ENCODE measurements at regions not wholly inside any gene's neighbourhood (a gene's known extent, or its start where the extent isn't known, plus 50 kb on each side); places are given as distances from the start of the nearest gene placed in this dataset.
"Not testable (repeated sequence)": the region's sequence is repeated elsewhere in the genome, so short reads cannot be mapped to it uniquely, and the experiment has no call there.

- no peak for DNase-seq (ENCODE audit: low read depth)
Measured at GRCh38 chr4:117574085-117574484, 460.2 kb upstream of the NDST3 start.

- DNase-seq (ENCODE audit: low read depth): no peak
Measured at GRCh38 chr4:117575850-117576249, 458.4 kb upstream of the NDST3 start.

GRCh38 chr4:117577686-117578311 lies 456.5 kb upstream of the NDST3 start:
- no peak for DNase-seq (ENCODE audit: low read depth)

- DNase-seq (ENCODE audit: low read depth): no peak
Measured at GRCh38 chr4:117588771-117589170, 445.5 kb upstream of the NDST3 start.

GRCh38 chr4:117596917-117597480 lies 437.3 kb upstream of the NDST3 start:
- no peak for DNase-seq (ENCODE audit: low read depth)

GRCh38 chr4:117599393-117599792 lies 434.9 kb upstream of the NDST3 start:
- DNase-seq (ENCODE audit: low read depth): not testable (repeated sequence)

GRCh38 chr4:117600936-117601335 lies 433.4 kb upstream of the NDST3 start:
- DNase-seq (ENCODE audit: low read depth): not testable (repeated sequence)

- no peak for DNase-seq (ENCODE audit: low read depth)
Measured at GRCh38 chr4:117610706-117611308, 423.5 kb upstream of the NDST3 start.

GRCh38 chr4:117621673-117622072 lies 412.6 kb upstream of the NDST3 start:
- no peak for DNase-seq (ENCODE audit: low read depth)

- DNase-seq (ENCODE audit: low read depth): no peak
Measured at GRCh38 chr4:117623326-117623725, 411.0 kb upstream of the NDST3 start.

GRCh38 chr4:117626664-117627063 lies 407.6 kb upstream of the NDST3 start:
- DNase-seq (ENCODE audit: low read depth): no peak

- no peak for DNase-seq (ENCODE audit: low read depth)
Measured at GRCh38 chr4:117634716-117635115, 399.6 kb upstream of the NDST3 start.

GRCh38 chr4:117637347-117637746 lies 396.9 kb upstream of the NDST3 start:
- DNase-seq (ENCODE audit: low read depth): no peak

GRCh38 chr4:117640836-117641235 lies 393.4 kb upstream of the NDST3 start:
- no peak for DNase-seq (ENCODE audit: low read depth)

GRCh38 chr4:117641519-117641918 lies 392.8 kb upstream of the NDST3 start:
- no peak for DNase-seq (ENCODE audit: low read depth)

GRCh38 chr4:117654079-117654478 lies 380.2 kb upstream of the NDST3 start:
- DNase-seq (ENCODE audit: low read depth): no peak

GRCh38 chr4:117660668-117661067 lies 373.6 kb upstream of the NDST3 start:
- no peak for DNase-seq (ENCODE audit: low read depth)

GRCh38 chr4:117661091-117662072 lies 372.9 kb upstream of the NDST3 start:
- no peak for DNase-seq (ENCODE audit: low read depth)

- DNase-seq (ENCODE audit: low read depth): no peak
Measured at GRCh38 chr4:117664706-117665444, 369.4 kb upstream of the NDST3 start.

- DNase-seq (ENCODE audit: low read depth): no peak
Measured at GRCh38 chr4:117676153-117676552, 358.1 kb upstream of the NDST3 start.

- no peak for DNase-seq (ENCODE audit: low read depth)
Measured at GRCh38 chr4:117678861-117679260, 355.4 kb upstream of the NDST3 start.

All from GM04504 (cell line).